ENCODE measurements at regions not wholly inside any gene's neighbourhood (a gene's known extent, or its start where the extent isn't known, plus 50 kb on each side); places are given as distances from the start of the nearest gene placed in this dataset.

DNA sequence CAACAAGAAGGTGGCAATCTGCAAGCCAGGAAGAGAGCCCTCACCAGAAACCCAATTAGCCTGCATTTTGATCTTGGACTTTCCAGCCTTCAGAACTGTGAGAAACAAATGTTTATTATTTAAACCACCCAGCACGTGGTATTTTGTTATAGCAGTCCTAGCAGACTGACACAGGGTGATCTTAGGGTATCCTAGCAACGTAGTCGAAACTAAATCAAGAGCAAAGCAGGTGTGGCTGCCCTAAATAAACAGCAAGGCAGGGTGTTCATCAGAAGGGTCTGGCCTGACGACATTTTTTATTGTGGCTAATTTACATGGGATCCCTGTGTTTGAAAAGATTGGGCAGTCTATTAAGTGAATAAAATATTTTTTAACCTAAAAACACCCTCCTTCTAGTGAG, 198.8 kb downstream of the VEGFC start:
- ATAC-seq = no peak
- Histone ChIP-seq H3K27me3 (no peaks in the 10 kb centered on the region), H3K36me3 (no peaks in the 10 kb centered on the region), H3K27ac (no peak overlapping the region), H3K4me1 (no peaks in the 10 kb centered on the region), H3K4me3 (no peak overlapping the region), H3K9me3 (no peaks in the 10 kb centered on the region)
- 33% methylated on average over 4 of the region's 4 CpGs for WGBS (ENCODE audit: insufficient coverage, low coverage, low lambda C conversion rate, missing lambda C conversion rate)
- DNase-seq = no peak
- TF ChIP-seq, protein P1, sequence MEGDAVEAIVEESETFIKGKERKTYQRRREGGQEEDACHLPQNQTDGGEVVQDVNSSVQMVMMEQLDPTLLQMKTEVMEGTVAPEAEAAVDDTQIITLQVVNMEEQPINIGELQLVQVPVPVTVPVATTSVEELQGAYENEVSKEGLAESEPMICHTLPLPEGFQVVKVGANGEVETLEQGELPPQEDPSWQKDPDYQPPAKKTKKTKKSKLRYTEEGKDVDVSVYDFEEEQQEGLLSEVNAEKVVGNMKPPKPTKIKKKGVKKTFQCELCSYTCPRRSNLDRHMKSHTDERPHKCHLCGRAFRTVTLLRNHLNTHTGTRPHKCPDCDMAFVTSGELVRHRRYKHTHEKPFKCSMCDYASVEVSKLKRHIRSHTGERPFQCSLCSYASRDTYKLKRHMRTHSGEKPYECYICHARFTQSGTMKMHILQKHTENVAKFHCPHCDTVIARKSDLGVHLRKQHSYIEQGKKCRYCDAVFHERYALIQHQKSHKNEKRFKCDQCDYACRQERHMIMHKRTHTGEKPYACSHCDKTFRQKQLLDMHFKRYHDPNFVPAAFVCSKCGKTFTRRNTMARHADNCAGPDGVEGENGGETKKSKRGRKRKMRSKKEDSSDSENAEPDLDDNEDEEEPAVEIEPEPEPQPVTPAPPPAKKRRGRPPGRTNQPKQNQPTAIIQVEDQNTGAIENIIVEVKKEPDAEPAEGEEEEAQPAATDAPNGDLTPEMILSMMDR (IDR thresholded peaks at IDR 0.05) = no peak
- no peak for TF ChIP-seq POLR2A (IDR thresholded peaks at IDR 0.05)
- intact Hi-C loops (cut with DNase I) = no loop called here

DNA sequence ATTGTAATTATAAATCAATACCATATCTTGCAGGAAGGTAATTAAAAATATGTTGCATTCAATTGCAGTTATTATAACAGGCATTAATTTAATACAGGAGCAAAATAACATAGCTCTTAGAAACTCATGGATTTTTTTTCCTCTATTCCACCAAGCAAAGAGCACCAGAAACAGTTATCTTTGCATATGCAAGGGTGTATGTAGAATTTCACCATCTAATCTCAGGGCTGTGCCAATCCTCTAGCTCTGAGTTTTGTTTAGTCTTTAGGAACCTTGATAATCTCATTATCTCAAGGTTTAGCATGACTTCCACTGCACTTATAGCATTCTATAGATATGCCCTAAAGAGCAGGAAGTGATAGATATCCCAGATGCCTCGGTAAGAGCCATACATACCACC, 197.5 kb downstream of the VEGFC start:
- Histone ChIP-seq H3K4me1 (no peaks in the 10 kb centered on the region), H3K27ac (no peak overlapping the region), H3K4me3 (no peak overlapping the region), H3K9me3 (no peaks in the 10 kb centered on the region), H3K27me3 (no peaks in the 10 kb centered on the region), H3K36me3 (no peaks in the 10 kb centered on the region)
- intact Hi-C loops (cut with DNase I) = no loop called here
- TF ChIP-seq, protein P1 (IDR thresholded peaks at IDR 0.05) = no peak
- no peak for TF ChIP-seq POLR2A (IDR thresholded peaks at IDR 0.05)
- no peak for DNase-seq
- no peak for ATAC-seq
- 5% methylated on average over 1 of the region's 1 CpG for WGBS (ENCODE audit: insufficient coverage, low coverage, low lambda C conversion rate, missing lambda C conversion rate)

DNA sequence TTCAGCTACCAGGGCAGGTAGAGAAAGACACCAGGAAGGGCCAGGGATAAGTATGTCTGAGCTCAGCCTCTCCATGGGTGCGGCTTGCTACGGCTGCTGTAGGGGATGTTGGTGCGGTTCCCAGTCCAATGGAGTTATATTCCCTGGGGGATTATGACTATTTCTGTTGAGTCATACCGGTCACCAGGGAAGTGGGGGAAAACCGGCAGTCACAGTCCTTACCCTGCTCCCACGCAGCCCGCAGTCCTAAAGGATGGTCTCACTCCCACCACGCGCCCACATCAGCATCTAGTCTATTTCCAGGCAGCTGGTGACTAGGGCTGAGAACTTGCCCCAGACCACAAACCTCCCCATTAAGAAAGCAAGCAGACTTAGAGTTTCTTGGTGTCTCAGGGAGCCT, 191.6 kb downstream of the VEGFC start:
- Histone ChIP-seq H3K36me3 (no peaks in the 10 kb centered on the region), H3K4me1 (no peaks in the 10 kb centered on the region), H3K4me3 (no peak overlapping the region), H3K27ac (no peak overlapping the region), H3K27me3 (no peaks in the 10 kb centered on the region), H3K9me3 (no peaks in the 10 kb centered on the region)
- no CpG with 5 or more reads among the region's 9 CpGs for WGBS (ENCODE audit: insufficient coverage, low coverage, low lambda C conversion rate, missing lambda C conversion rate)
- TF ChIP-seq, protein P1 (IDR thresholded peaks at IDR 0.05) = no peak
- no peak for TF ChIP-seq POLR2A (IDR thresholded peaks at IDR 0.05)
- DNase-seq (no peak), ATAC-seq (no peak)
- intact Hi-C loops (cut with DNase I) = no loop called here

DNA sequence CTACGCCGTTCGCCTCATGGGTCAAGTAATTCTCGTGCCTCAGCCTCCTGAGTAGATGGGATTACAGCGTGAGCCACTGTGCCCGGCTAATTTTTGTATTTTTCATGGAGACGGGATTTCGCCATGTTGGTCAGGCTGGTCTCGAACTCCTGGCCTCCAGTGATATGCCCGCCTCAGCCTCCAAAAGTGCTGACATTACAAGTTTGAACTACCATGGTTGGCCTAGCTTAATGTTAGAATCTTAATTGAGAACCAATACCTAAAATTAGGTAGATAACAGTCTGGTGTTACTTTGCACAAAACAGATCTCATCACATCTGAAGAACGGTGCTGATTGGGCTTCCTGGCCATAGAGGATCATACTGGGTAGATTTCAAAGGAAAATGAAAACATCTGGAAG, 184.9 kb downstream of the VEGFC start:
- Histone ChIP-seq H3K36me3 (no peaks in the 10 kb centered on the region), H3K4me3 (no peak overlapping the region), H3K9me3 (no peaks in the 10 kb centered on the region), H3K4me1 (no peaks in the 10 kb centered on the region), H3K27me3 (no peaks in the 10 kb centered on the region), H3K27ac (no peak overlapping the region)
- ATAC-seq (no peak), DNase-seq (no peak)
- TF ChIP-seq POLR2A (IDR thresholded peaks at IDR 0.05) = no peak
- TF ChIP-seq, protein P1 (IDR thresholded peaks at IDR 0.05) = no peak
- intact Hi-C loops (cut with DNase I) = no loop called here
- WGBS (ENCODE audit: insufficient coverage, low coverage, low lambda C conversion rate, missing lambda C conversion rate) = 53% methylated on average over 8 of the region's 11 CpGs

DNA sequence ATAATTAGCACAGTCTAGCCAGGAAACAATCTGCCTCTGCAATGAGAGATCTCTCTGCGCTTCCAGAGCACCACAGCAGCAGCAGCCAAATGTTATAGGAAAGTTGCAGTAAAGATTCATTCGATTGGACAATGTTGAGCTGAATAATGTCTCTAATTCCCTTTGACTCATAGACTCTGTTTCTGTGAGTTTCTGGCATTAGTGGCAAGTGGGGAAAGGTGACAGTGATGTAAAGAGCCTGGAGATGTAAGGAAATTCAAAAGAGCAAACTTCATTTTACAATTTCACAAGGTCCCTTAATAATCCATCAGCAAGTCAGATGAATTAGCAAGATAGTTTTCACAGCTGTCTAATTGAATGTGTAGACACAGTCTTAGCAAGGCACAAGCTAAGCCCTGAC, 184.4 kb downstream of the VEGFC start:
- TF ChIP-seq POLR2A (IDR thresholded peaks at IDR 0.05) = no peak
- TF ChIP-seq, protein P1 (IDR thresholded peaks at IDR 0.05) = no peak
- intact Hi-C loops (cut with DNase I) = no loop called here
- H3K9me3 ChIP-seq = no peaks in the 10 kb centered on the region
- H3K4me3 ChIP-seq = no peak overlapping the region
- ATAC-seq (no peak), DNase-seq (no peak)
- no peaks in the 10 kb centered on the region for H3K27me3 ChIP-seq
- WGBS (ENCODE audit: insufficient coverage, low coverage, low lambda C conversion rate, missing lambda C conversion rate) = 36% methylated on average over 2 of the region's 2 CpGs
- no peak overlapping the region for H3K27ac ChIP-seq
- no peaks in the 10 kb centered on the region for H3K36me3 ChIP-seq
- H3K4me1 ChIP-seq = no peaks in the 10 kb centered on the region
